ENCODE measurements at regions not wholly inside any gene's neighbourhood (a gene's known extent, or its start where the extent isn't known, plus 50 kb on each side); places are given as distances from the start of the nearest gene placed in this dataset.

- FAIRE-seq (no peak), DNase-seq (ENCODE audit: low read depth, low spot score) (no peak), ATAC-seq (no peak)
- no peaks in the 10 kb centered on the region for H3K79me2 ChIP-seq (ENCODE audit: control insufficient read depth, insufficient read depth, low read length)
- H2AFZ ChIP-seq (ENCODE audit: control insufficient read depth, low read depth, low read length) = no peak overlapping the region
- H3K27me3 ChIP-seq (replicated peaks in 1 of 2; ENCODE audit: control insufficient read depth in 2 of 2, insufficient read depth in 2 of 2, low read length in 1 of 2) = no peaks in the 10 kb centered on the region
- SMC1A ChIA-PET (ENCODE audit: uncharacterized antibody, unreplicated experiment) = no interaction called here
- no peaks in the 10 kb centered on the region for H3K36me3 ChIP-seq (ENCODE audit: control insufficient read depth in 2 of 2, insufficient read depth in 2 of 2, low read length in 1 of 2)
- intact Hi-C loops (cut with micrococcal nuclease; ENCODE audit: unreplicated experiment) (no loop called here), in situ Hi-C loops (cut with MboI) (no loop called here)
- POLR2A ChIA-PET = no interaction called here
- no peak for TF ChIP-seq SMAD1 (IDR thresholded peaks at IDR 0.05; ENCODE audit: low read depth, partially characterized antibody)
- TF ChIP-seq HDAC6 (IDR thresholded peaks at IDR 0.05; ENCODE audit: unreplicated experiment) = no peak
- no peak for TF ChIP-seq BCL11A (IDR thresholded peaks at IDR 0.05; ENCODE audit: low read depth, low read length)
- TF ChIP-seq IKZF2 (IDR thresholded peaks at IDR 0.05) = no peak
- TF ChIP-seq POLR2AphosphoS5 (IDR thresholded peaks at IDR 0.05; ENCODE audit: low read length) = no peak
- no peak for TF ChIP-seq TCF12 (IDR thresholded peaks at IDR 0.05; ENCODE audit: low read depth, low read length)
- TF ChIP-seq CBFB (IDR thresholded peaks at IDR 0.05; ENCODE audit: low read depth) = no peak
- no peak for TF ChIP-seq SRF (IDR thresholded peaks at IDR 0.05; ENCODE audit: low read depth in 2 of 2, low read length in 2 of 2)
- no peak for TF ChIP-seq MXI1 (IDR thresholded peaks at IDR 0.05; ENCODE audit: low read depth, low read length)
- no peak for TF ChIP-seq PML (IDR thresholded peaks at IDR 0.05; ENCODE audit: low read length)
- TF ChIP-seq NBN (IDR thresholded peaks at IDR 0.05) = no peak
- TF ChIP-seq, protein P1, sequence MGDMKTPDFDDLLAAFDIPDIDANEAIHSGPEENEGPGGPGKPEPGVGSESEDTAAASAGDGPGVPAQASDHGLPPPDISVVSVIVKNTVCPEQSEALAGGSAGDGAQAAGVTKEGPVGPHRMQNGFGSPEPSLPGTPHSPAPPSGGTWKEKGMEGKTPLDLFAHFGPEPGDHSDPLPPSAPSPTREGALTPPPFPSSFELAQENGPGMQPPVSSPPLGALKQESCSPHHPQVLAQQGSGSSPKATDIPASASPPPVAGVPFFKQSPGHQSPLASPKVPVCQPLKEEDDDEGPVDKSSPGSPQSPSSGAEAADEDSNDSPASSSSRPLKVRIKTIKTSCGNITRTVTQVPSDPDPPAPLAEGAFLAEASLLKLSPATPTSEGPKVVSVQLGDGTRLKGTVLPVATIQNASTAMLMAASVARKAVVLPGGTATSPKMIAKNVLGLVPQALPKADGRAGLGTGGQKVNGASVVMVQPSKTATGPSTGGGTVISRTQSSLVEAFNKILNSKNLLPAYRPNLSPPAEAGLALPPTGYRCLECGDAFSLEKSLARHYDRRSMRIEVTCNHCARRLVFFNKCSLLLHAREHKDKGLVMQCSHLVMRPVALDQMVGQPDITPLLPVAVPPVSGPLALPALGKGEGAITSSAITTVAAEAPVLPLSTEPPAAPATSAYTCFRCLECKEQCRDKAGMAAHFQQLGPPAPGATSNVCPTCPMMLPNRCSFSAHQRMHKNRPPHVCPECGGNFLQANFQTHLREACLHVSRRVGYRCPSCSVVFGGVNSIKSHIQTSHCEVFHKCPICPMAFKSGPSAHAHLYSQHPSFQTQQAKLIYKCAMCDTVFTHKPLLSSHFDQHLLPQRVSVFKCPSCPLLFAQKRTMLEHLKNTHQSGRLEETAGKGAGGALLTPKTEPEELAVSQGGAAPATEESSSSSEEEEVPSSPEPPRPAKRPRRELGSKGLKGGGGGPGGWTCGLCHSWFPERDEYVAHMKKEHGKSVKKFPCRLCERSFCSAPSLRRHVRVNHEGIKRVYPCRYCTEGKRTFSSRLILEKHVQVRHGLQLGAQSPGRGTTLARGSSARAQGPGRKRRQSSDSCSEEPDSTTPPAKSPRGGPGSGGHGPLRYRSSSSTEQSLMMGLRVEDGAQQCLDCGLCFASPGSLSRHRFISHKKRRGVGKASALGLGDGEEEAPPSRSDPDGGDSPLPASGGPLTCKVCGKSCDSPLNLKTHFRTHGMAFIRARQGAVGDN (IDR thresholded peaks at IDR 0.05) = no peak
- TF ChIP-seq KAT2A (conservative IDR thresholded peaks at IDR 0.05; ENCODE audit: control insufficient read depth, low read depth, low read length) = no peak
- no peak for TF ChIP-seq ZBED1 (IDR thresholded peaks at IDR 0.05; ENCODE audit: borderline replicate concordance)
- no peak for TF ChIP-seq FOXM1 (IDR thresholded peaks at IDR 0.05; ENCODE audit: low read depth, low read length)
- TF ChIP-seq HCFC1 (IDR thresholded peaks at IDR 0.05; ENCODE audit: low read length) = no peak
- no peak for TF ChIP-seq GATAD2B (conservative IDR thresholded peaks at IDR 0.05; ENCODE audit: low read depth)
- TF ChIP-seq DPF2 (IDR thresholded peaks at IDR 0.05) = no peak
- TF ChIP-seq SIX5 (IDR thresholded peaks at IDR 0.05; ENCODE audit: low read depth, low read length, severe bottlenecking) = no peak
- no peak for TF ChIP-seq CHD4 (IDR thresholded peaks at IDR 0.05)
- RAD21 ChIA-PET (ENCODE audit: unreplicated experiment) = no interaction called here
- H3K4me1 ChIP-seq (ENCODE audit: control insufficient read depth, insufficient read depth, low read length) = no peaks in the 10 kb centered on the region
- no peak overlapping the region for H3K4me2 ChIP-seq (ENCODE audit: control insufficient read depth, insufficient read depth)
- H3K9ac ChIP-seq (ENCODE audit: control insufficient read depth, insufficient read depth, low read length) = no peak overlapping the region
- CTCF ChIA-PET = interaction anchor here (0.7 kb wide), 1 partner anchor 551 kb away, joined by 3 read pairs; no protein-coding TSS in a partner anchor
- BruUV-seq (replicated peaks) = no TSS peak
- H3K27ac ChIP-seq (ENCODE audit: control insufficient read depth, insufficient read depth) = no peak overlapping the region
- H3K4me3 ChIP-seq = no peak overlapping the region
- H4K20me1 ChIP-seq (ENCODE audit: control insufficient read depth, insufficient read depth) = no peaks in the 10 kb centered on the region
- 44% methylated on average over 5 of the region's 5 CpGs for WGBS (ENCODE audit: insufficient coverage, insufficient replicate concordance, low lambda C conversion rate, missing lambda C conversion rate)
- no peaks in the 10 kb centered on the region for H3K9me3 ChIP-seq (replicated peaks; ENCODE audit: control insufficient read depth, insufficient read depth, low read length)
Observed at GRCh38 chr15:35748105-35748504, 202.1 kb upstream of the DPH6 start.

All from GM12878 (cell line).